Kidney (tissue), 13 donors: ENCODE measurements at regions not wholly inside any gene's neighbourhood (a gene's known extent, or its start where the extent isn't known, plus 50 kb on each side); places are given as distances from the start of the nearest gene placed in this dataset.

ENCODE experiments used
- DNase-seq, 5 donors: peaks; one replicate each; pipeline ENCODE4 v3.0.0-alpha.2; 2013 to 2020
- FAIRE-seq: peaks from 2 replicates; lab custom pipeline; 2012; peaks lifted over from hg19 to GRCh38; lab: Jason Lieb, UNC
- H3K27ac ChIP-seq, 2 donors: one replicate each; pipeline ENCODE4 v1.7.0; 2013; ENCODE audit warnings: low read depth in 2 of 2, low read length in 2 of 2, inconsistent platforms in 1 of 2
- H3K27me3 ChIP-seq: one replicate; pipeline ENCODE4 v1.7.1; 2013; ENCODE audit warnings: low read length, inconsistent platforms; ENCODE audit not compliant: control insufficient read depth, insufficient read depth
- H3K36me3 ChIP-seq, 3 donors: one replicate each; pipeline versions ENCODE4 v1.7.0 to v1.7.1; 2013; ENCODE audit warnings: low read length in 3 of 3, control low read depth in 1 of 3, inconsistent platforms in 1 of 3; ENCODE audit not compliant: insufficient read depth in 3 of 3, control insufficient read depth in 2 of 3
- H3K4me1 ChIP-seq, 3 donors: one replicate each; pipeline versions ENCODE4 v1.7.0 to v1.7.1; 2013; ENCODE audit warnings: low read length in 3 of 3, inconsistent platforms in 1 of 3, low read depth in 1 of 3; ENCODE audit not compliant: control insufficient read depth in 2 of 3, insufficient read depth in 2 of 3
- H3K4me3 ChIP-seq, 3 donors: one replicate each; pipeline versions ENCODE4 v1.7.0 to v1.8.1; 2013; ENCODE audit warnings: low read length in 3 of 3, control low read depth in 1 of 3, inconsistent platforms in 1 of 3
- H3K9ac ChIP-seq, 3 donors: one replicate each; pipeline versions ENCODE4 v1.7.0 to v1.7.1; 2013; ENCODE audit warnings: low read length in 3 of 3, control low read depth in 1 of 3, inconsistent platforms in 1 of 3
- H3K9me3 ChIP-seq, 3 donors: one replicate each; pipeline versions ENCODE4 v1.7.0 to v1.7.1; 2013; ENCODE audit warnings: low read length in 3 of 3, control low read depth in 1 of 3, inconsistent platforms in 1 of 3; ENCODE audit not compliant: control insufficient read depth in 2 of 3, insufficient read depth in 1 of 3
- intact Hi-C: fragments of 100-400 bp; cut with DNase I; formaldehyde crosslinking; loops from one replicate; pipeline ENCODE4 v1.11.1; 2022
- TF ChIP-seq, protein P1 (sequence below): IDR thresholded peaks from 3 replicates; pipeline ENCODE4 v1.5.1; 2012; ENCODE audit warnings: mild to moderate bottlenecking, moderate library complexity, borderline replicate concordance; ENCODE audit not compliant: insufficient read depth; ENCODE audit errors: extremely low read depth
- donor health status: control.
- donor health status: control.
- donor health status: control.
- donor health status: control.
- donor health status: control.
- donor health status: DM: yes; HTN: yes; CAD: no.
- donor health status: Normal renal cell carcinoma (clear cell type).

DNA sequence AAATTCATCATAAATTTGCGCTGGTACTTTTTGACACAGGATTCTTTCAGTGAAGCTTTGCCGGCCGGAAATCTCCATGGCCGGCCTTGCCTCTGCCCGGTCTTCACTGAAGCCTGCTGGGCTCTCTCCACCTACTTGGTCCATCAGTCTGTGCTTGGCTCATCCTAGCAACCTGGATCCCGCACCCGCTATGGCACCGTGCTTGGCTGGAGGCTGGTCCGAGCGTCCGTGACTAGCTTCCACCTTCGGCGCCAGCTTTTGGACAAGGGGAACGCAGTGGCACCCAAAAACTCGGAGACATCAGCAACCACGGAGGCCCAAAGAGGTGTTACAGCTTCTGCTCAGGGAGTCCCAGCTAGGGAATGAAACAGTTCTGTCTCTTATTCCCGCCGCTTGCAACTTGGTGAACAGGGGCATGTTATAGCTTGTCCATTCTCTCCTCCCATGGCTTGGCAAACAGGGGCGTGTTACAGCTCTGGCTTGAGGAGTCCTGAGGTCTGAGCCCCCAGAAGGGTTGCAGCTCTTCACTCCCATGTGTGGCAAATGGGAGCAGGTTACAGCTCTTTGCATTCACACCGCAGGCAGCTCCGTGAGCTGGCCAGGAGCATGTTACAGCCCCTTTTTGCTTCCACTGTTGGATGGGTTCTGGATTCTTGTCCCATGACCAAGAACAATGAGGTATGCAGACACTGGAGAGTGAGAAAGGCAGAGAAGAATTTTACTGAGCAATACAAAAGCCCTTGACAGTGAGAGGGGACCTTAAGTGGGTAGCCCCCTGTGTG, 204.2 kb downstream of the DIPK2A start:
- FAIRE-seq: no peak
- H3K36me3 ChIP-seq: no peaks in the 10 kb centered on the region
- no peak overlapping the region for H3K27ac ChIP-seq
- no peak for DNase-seq
- no peaks in the 10 kb centered on the region for H3K4me1 ChIP-seq
- intact Hi-C loops: no loop called here
- TF ChIP-seq, protein P1, sequence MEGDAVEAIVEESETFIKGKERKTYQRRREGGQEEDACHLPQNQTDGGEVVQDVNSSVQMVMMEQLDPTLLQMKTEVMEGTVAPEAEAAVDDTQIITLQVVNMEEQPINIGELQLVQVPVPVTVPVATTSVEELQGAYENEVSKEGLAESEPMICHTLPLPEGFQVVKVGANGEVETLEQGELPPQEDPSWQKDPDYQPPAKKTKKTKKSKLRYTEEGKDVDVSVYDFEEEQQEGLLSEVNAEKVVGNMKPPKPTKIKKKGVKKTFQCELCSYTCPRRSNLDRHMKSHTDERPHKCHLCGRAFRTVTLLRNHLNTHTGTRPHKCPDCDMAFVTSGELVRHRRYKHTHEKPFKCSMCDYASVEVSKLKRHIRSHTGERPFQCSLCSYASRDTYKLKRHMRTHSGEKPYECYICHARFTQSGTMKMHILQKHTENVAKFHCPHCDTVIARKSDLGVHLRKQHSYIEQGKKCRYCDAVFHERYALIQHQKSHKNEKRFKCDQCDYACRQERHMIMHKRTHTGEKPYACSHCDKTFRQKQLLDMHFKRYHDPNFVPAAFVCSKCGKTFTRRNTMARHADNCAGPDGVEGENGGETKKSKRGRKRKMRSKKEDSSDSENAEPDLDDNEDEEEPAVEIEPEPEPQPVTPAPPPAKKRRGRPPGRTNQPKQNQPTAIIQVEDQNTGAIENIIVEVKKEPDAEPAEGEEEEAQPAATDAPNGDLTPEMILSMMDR: no peak
- H3K27me3 ChIP-seq: no peaks in the 10 kb centered on the region
- no peak overlapping the region for H3K9ac ChIP-seq
- H3K9me3 ChIP-seq: no peaks in the 10 kb centered on the region
- H3K4me3 ChIP-seq: no peak overlapping the region

DNA sequence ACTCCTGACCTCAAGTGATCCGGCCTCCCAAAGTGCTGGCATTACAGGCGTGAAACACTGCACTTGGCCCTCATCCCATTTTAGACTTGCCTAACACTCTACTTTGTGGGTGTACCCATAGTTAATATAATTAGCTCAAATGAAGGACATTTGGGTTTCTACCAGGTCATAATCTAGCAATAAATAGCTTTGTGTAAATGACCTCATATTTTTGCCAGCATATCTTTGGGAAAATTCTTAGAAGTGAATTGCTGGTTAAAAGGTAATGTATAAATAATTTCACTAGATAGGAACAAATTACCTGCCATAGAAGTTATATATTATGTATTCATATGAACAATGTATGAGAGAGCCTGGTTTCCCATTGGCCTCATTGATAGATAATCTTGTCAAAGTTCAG, 206.0 kb downstream of the DIPK2A start:
- Histone ChIP-seq H3K9ac (no peak overlapping the region), H3K4me1 (no peaks in the 10 kb centered on the region), H3K27ac (no peak overlapping the region), H3K27me3 (no peaks in the 10 kb centered on the region), H3K4me3 (no peak overlapping the region), H3K36me3 (no peaks in the 10 kb centered on the region), H3K9me3 (no peaks in the 10 kb centered on the region)
- intact Hi-C loops: no loop called here
- TF ChIP-seq, protein P1: no peak
- no peak for DNase-seq
- no peak for FAIRE-seq

DNA sequence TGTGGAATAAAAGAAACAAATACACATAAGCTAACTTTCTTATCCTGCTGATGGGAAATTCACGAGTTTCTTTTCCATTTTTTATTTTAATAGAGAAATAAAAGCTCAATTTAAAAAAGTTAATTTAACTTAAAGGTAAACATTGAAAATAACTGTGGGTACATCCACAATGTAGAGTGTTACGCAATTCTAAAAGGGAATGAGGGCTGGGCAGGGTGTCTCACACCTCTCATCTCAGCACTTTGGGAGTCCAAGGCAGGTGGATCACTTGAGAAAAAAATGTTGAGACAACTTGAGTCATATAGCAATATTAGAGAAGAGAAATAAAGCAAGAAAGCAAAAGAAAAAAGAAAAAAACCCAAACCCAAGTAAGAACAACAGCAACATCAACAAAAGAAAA, 207.0 kb downstream of the DIPK2A start:
- Histone ChIP-seq H3K9ac (no peak overlapping the region), H3K36me3 (no peaks in the 10 kb centered on the region), H3K27ac (no peak overlapping the region), H3K27me3 (no peaks in the 10 kb centered on the region), H3K9me3 (no peaks in the 10 kb centered on the region), H3K4me3 (no peak overlapping the region), H3K4me1 (no peaks in the 10 kb centered on the region)
- TF ChIP-seq, protein P1: no peak
- FAIRE-seq: no peak
- DNase-seq: no peak
- intact Hi-C loops: no loop called here

DNA sequence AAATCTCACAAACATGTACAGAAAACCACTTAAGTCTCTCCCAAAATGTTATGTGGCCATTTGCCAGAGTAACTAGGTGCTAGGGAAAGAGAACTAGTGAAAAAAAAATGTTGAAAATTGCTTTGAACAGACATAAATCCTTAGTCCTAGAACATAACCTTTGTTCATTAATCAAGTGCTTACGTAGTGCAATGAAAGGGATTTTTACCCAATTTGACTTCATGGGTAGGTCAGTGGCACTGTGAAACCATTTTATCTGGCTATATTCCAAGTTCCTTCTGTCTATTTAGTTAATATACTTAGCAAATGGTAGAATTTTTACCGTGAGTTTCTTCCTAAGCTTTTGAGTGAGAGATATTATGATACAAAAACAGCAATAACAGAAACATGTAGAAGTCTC, 209.4 kb downstream of the DIPK2A start:
- Histone ChIP-seq H3K4me1 (no peaks in the 10 kb centered on the region), H3K9me3 (no peaks in the 10 kb centered on the region), H3K9ac (no peak overlapping the region), H3K36me3 (no peaks in the 10 kb centered on the region), H3K27me3 (no peaks in the 10 kb centered on the region), H3K27ac (no peak overlapping the region), H3K4me3 (no peak overlapping the region)
- FAIRE-seq: no peak
- TF ChIP-seq, protein P1: no peak
- no peak for DNase-seq
- intact Hi-C loops: no loop called here
